NB4 (cell line): ENCODE measurements at regions not wholly inside any gene's neighbourhood (a gene's known extent, or its start where the extent isn't known, plus 50 kb on each side); places are given as distances from the start of the nearest gene placed in this dataset.

Experiments used
- DNase-seq: peaks from one replicate; pipeline ENCODE4 v3.0.0; 2010; ENCODE audit warnings: low read depth
- H3K4me3 ChIP-seq: one replicate; pipeline ENCODE4 v1.5.1; 2011; ENCODE audit warnings: mild to moderate bottlenecking, low read depth, low read length, moderate library complexity
- CTCF ChIP-seq: IDR thresholded peaks from one replicate; pipeline ENCODE4 v1.5.1; 2012; ENCODE audit warnings: low read depth, low read length
- MAX ChIP-seq: IDR thresholded peaks from 2 replicates; pipeline ENCODE4 v1.6.1; 2011; ENCODE audit warnings: low read depth, low read length
- MYC ChIP-seq: IDR thresholded peaks from 2 replicates; pipeline ENCODE4 v1.6.1; 2011; ENCODE audit warnings: low read depth, low read length
- POLR2A ChIP-seq: IDR thresholded peaks from 2 replicates; pipeline ENCODE4 v1.6.1; 2011; ENCODE audit warnings: mild to moderate bottlenecking; ENCODE audit not compliant: insufficient read length; ENCODE audit errors: extremely low read depth

GRCh38 chr12:107144441-107144840 is 51.1 kb upstream of the CRY1 start:
- TF ChIP-seq POLR2A (no peak), MAX (no peak), MYC (no peak), CTCF (no peak)
- DNase-seq, result no peak
- no peak overlapping the region for H3K4me3 ChIP-seq

- DNase-seq, result no peak
- no peak overlapping the region for H3K4me3 ChIP-seq
- no peak for TF ChIP-seq POLR2A
- TF ChIP-seq CTCF, result no peak
- no peak for TF ChIP-seq MAX
- TF ChIP-seq MYC, result no peak
Measured at GRCh38 chr12:107144990-107145389, 51.6 kb upstream of the CRY1 start.

- no peak for DNase-seq
- H3K4me3 ChIP-seq, result no peak overlapping the region
- no peak for TF ChIP-seq CTCF
Measured at GRCh38 chr12:107145397-107145796, 52.0 kb upstream of the CRY1 start.

- DNase-seq, result no peak
- no peak for TF ChIP-seq MYC
- TF ChIP-seq MAX, result no peak
- no peak for TF ChIP-seq POLR2A
- no peak for TF ChIP-seq CTCF
- H3K4me3 ChIP-seq, result no peak overlapping the region
Measured at GRCh38 chr12:107148107-107148506, 54.8 kb upstream of the CRY1 start.

GRCh38 chr12:107152315-107152714 is 59.0 kb upstream of the CRY1 start:
- TF ChIP-seq MYC (no peak), CTCF (no peak), MAX (no peak), POLR2A (no peak)
- H3K4me3 ChIP-seq, result no peak overlapping the region
- DNase-seq, result no peak

- no peak overlapping the region for H3K4me3 ChIP-seq
- no peak for DNase-seq
- TF ChIP-seq MAX (no peak), POLR2A (no peak), MYC (no peak), CTCF (no peak)
Measured at GRCh38 chr12:107159384-107159900, 66.1 kb upstream of the CRY1 start.
